GM23248 (cell line): ENCODE measurements at regions not wholly inside any gene's neighbourhood (a gene's known extent, or its start where the extent isn't known, plus 50 kb on each side); places are given as distances from the start of the nearest gene placed in this dataset.

Experiments used
- EZH2 ChIP-seq: fragments of 200-600 bp; sonication (generic); IDR thresholded peaks from 2 replicates; pipeline ENCODE4 v1.6.1; 2018; ENCODE audit warnings: antibody characterized with exemption, mild to moderate bottlenecking; ENCODE audit not compliant: insufficient read depth, poor library complexity, severe bottlenecking
- EZH2phosphoT487 ChIP-seq: fragments of 200-600 bp; sonication (generic); IDR thresholded peaks from 2 replicates; pipeline ENCODE4 v1.6.1; 2018; ENCODE audit warnings: antibody characterized with exemption, moderate library complexity, mild to moderate bottlenecking, low read depth; ENCODE audit not compliant: insufficient read depth

DNA sequence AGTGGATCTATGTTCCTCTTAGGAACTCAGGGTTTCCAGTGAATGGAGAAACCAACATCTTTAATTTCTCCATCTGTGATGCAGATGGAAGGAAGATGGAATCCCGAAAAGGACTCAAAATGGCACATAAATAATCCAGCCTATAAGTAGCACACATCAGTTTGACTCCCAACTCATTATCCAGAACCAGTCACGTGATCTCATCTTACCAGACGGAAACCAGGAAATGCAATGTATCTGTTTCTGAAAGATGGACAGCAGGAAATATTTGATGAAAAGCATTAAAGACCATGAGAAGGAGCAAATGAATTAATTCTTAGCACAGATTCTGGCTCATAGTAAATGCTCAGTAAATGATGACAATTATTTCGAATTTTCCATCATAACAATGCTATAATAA is 443.1 kb upstream of the FMR1 start:
- no peak for TF ChIP-seq EZH2
- no peak for TF ChIP-seq EZH2phosphoT487
